ENCODE measurements at regions not wholly inside any gene's neighbourhood (a gene's known extent, or its start where the extent isn't known, plus 50 kb on each side); places are given as distances from the start of the nearest gene placed in this dataset.

DNA sequence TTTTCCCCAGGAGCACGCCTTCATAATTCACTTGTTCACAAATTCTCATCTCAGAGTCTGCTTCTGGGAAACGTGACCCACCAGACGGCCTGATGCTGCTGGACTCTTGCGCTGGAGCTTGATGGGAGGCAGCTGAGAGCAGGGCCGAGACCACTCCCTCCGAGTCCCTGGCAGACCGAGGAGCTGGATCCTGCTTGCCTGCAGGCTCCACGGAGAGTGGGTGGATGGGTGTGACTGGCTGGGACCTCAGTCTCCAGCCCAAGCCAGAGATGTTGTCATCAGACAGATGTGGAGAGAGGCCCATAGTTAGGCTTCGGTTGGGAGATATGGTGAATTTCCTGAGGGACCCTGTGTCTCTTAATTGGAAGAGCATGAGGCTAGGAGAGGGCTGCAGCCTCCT lies 76.4 kb downstream of the TSN start:
- no peak for TF ChIP-seq POLR2A (IDR thresholded peaks at IDR 0.05; ENCODE audit: low read length)
- no peak for TF ChIP-seq GATA1 (IDR thresholded peaks at IDR 0.05; ENCODE audit: low read depth, low read length)
